ENCODE measurements at regions not wholly inside any gene's neighbourhood (a gene's known extent, or its start where the extent isn't known, plus 50 kb on each side); places are given as distances from the start of the nearest gene placed in this dataset.

DNA sequence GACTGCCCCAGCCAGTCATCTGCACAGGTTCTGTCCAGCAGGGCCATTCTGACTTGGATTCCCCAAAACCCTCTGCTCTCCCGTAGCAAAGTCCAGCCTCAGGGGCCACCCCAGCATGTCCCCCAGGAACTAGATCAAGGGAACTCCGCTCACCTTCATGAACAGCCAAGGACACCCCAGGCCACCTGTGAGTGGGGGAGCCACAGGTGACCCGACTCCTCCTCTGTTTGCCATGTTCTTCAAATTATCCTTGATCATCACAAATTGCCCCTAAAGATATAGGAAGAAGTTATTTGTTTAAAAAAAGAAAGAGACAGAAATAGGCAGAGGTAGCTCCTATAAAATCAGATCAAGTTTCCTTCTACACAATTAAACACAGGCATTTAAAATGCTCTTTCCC lies 475.0 kb downstream of the MATN1 start:
- no peaks in the 10 kb centered on the region for H3K36me3 ChIP-seq (ENCODE audit: insufficient read depth, low read length)
- no peaks in the 10 kb centered on the region for H3K9me3 ChIP-seq (ENCODE audit: low read length)
- H3K9ac ChIP-seq (ENCODE audit: low read length): no peak overlapping the region
- no peak overlapping the region for H3K4me3 ChIP-seq (ENCODE audit: low read depth in 1 of 2, low read length in 2 of 2)
- no peaks in the 10 kb centered on the region for H3K4me1 ChIP-seq (ENCODE audit: insufficient read depth, low read length)
- peaks cover 0 to 10% of the 10 kb centered on the region in 2 donors for H3K27me3 ChIP-seq (ENCODE audit: control insufficient read depth in 1 of 2, insufficient read depth in 2 of 2, low read length in 2 of 2)
- no peak overlapping the region for H3K27ac ChIP-seq (ENCODE audit: low read depth, low read length)

DNA sequence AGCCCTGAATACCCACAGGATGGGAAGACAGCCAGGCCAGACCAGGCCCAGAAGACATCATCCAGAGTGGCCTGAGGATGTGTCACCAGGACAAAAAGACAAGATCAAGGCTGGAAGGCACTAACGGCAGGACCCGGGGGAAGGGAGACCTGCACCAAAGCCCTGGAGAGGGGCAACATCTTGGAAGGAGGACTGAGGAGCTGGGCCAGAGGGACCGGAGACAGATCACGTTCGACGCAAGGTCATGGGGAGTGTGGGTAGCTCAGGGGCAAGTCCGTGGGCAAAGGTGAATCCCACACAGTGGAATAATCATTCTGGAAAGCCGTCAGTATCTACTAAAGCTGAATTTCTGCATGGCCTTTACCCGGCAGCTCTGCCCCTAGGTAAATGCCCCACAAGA lies 478.6 kb downstream of the MATN1 start:
- Histone ChIP-seq H3K4me3 (ENCODE audit: low read depth in 1 of 2, low read length in 2 of 2) (no peak overlapping the region), H3K9ac (ENCODE audit: low read length) (no peak overlapping the region), H3K4me1 (ENCODE audit: insufficient read depth, low read length) (no peaks in the 10 kb centered on the region), H3K27ac (ENCODE audit: low read depth, low read length) (no peak overlapping the region), H3K9me3 (ENCODE audit: low read length) (no peaks in the 10 kb centered on the region), H3K36me3 (ENCODE audit: insufficient read depth, low read length) (no peaks in the 10 kb centered on the region), H3K27me3 (ENCODE audit: control insufficient read depth in 1 of 2, insufficient read depth in 2 of 2, low read length in 2 of 2) (peaks cover 4 to 9% of the 10 kb centered on the region in 2 donors)

DNA sequence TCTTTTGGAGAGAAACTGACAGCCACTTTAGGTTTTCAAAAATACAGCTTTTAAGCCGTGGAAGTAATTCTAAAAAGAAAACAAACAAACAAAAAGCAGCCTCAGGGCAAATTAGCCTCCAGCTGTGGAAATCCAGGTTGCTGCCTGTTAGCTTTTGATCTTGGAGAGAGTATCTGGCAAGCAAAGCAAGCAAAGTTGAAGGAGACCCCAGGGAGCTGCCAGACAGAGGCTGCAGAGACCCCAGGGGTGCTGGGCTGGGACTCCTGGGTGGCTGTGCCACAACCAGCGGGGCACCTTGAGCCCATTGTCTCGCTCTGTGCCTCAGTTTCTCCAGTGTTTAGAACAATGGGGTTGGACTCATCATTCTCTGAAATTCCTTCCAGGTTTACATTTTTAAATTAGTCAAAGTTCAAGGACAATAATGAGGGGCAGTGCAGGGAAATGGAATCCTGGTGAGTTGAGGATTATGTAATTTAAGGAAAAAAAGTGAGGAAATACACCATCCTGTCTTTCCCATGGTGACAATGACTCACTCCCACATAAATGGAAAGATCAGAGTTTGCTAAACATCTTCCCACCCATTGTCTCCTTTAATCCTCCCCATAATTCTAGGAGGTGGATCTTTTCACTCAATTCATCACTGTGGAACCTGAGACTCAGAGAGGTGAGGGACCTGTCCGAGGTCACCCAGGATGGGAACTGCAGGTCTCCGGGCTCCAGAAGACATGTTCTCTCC lies 480.5 kb downstream of the MATN1 start:
- Histone ChIP-seq H3K27ac (ENCODE audit: low read depth, low read length) (no peak overlapping the region), H3K27me3 (ENCODE audit: control insufficient read depth in 1 of 2, insufficient read depth in 2 of 2, low read length in 2 of 2) (peaks cover 4 to 6% of the 10 kb centered on the region in 2 donors), H3K9ac (ENCODE audit: low read length) (no peak overlapping the region), H3K9me3 (ENCODE audit: low read length) (no peaks in the 10 kb centered on the region), H3K4me1 (ENCODE audit: insufficient read depth, low read length) (no peaks in the 10 kb centered on the region), H3K36me3 (ENCODE audit: insufficient read depth, low read length) (no peaks in the 10 kb centered on the region), H3K4me3 (ENCODE audit: low read depth in 1 of 2, low read length in 2 of 2) (no peak overlapping the region)

- Histone ChIP-seq H3K27me3 (ENCODE audit: control insufficient read depth in 1 of 2, insufficient read depth in 2 of 2, low read length in 2 of 2) (peaks cover 4 to 5% of the 10 kb centered on the region in 2 donors), H3K4me1 (ENCODE audit: insufficient read depth, low read length) (no peaks in the 10 kb centered on the region), H3K9ac (ENCODE audit: low read length) (no peak overlapping the region), H3K27ac (ENCODE audit: low read depth, low read length) (no peak overlapping the region), H3K9me3 (ENCODE audit: low read length) (no peaks in the 10 kb centered on the region), H3K4me3 (ENCODE audit: low read depth in 1 of 2, low read length in 2 of 2) (no peak overlapping the region), H3K36me3 (ENCODE audit: insufficient read depth, low read length) (no peaks in the 10 kb centered on the region)
These were observed 481.2 kb downstream of the MATN1 start for GRCh38 chr1:30242168-30242567.

DNA sequence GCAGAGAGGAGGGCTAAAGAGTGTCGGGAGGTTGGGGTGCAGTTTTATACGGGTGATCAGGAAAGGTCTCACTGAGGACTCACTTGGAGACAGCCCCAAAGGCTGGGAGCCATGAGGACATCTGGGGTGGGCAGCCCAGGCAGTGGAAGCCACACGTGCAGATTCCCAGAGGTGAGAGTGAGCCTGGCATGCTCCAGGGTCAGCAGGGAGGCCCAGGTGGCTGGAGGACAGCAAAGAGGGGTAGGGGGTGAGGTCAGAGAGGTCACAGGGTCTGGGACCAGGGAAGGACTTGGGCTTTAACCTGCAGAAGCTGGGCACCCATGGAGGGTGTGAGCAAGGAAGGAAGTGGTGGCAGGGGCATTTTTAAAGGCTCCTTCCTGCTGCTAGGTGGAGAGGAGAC lies 481.7 kb downstream of the MATN1 start:
- peaks cover 4 to 5% of the 10 kb centered on the region in 2 donors for H3K27me3 ChIP-seq (ENCODE audit: control insufficient read depth in 1 of 2, insufficient read depth in 2 of 2, low read length in 2 of 2)

GRCh38 chr1:30234091-30234490 lies 489.3 kb downstream of the MATN1 start:
- Histone ChIP-seq H3K4me3 (ENCODE audit: low read depth in 1 of 2, low read length in 2 of 2) (no peak overlapping the region), H3K9ac (ENCODE audit: low read length) (no peak overlapping the region), H3K4me1 (ENCODE audit: insufficient read depth, low read length) (no peaks in the 10 kb centered on the region), H3K27ac (ENCODE audit: low read depth, low read length) (no peak overlapping the region), H3K27me3 (ENCODE audit: control insufficient read depth in 1 of 2, insufficient read depth in 2 of 2, low read length in 2 of 2) (no peaks in the 10 kb centered on the region), H3K9me3 (ENCODE audit: low read length) (no peaks in the 10 kb centered on the region), H3K36me3 (ENCODE audit: insufficient read depth, low read length) (no peaks in the 10 kb centered on the region)

More for the DNA sequence above, 481.7 kb downstream of the MATN1 start:
- no peak overlapping the region for H3K27ac ChIP-seq (ENCODE audit: low read depth, low read length)
- no peaks in the 10 kb centered on the region for H3K36me3 ChIP-seq (ENCODE audit: insufficient read depth, low read length)
- no peak overlapping the region for H3K4me3 ChIP-seq (ENCODE audit: low read depth in 1 of 2, low read length in 2 of 2)
- H3K9ac ChIP-seq (ENCODE audit: low read length): no peak overlapping the region
- H3K4me1 ChIP-seq (ENCODE audit: insufficient read depth, low read length): no peaks in the 10 kb centered on the region
- H3K9me3 ChIP-seq (ENCODE audit: low read length): no peaks in the 10 kb centered on the region

DNA sequence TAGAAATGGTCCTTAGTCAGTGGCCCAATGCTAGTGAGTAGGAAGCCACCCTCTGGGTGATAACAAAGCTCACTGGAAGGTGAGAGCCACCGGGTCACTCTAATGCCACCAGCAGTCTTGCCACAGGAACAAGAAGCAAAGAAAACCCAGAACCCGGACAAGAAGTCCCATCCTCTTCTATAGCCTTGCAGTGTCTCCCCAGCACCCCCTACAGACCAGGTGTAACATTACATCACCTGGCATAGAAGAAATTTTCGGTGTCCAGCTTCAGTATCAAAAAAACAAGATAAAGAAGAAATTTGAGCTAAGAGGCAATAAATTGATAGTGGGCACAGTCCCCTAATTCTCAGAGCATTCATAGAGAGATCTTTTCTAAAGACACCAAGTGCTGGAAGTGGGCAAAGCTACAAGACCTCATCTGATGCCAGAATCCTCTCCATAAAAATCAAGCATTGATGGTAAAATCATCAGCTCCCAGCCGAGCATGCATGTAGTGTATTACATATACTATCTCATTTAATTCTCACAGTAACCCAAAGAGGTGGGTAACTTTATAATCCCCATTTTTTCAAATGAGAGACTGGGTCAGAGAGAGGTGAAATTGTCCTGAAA lies 491.0 kb downstream of the MATN1 start:
- no peaks in the 10 kb centered on the region for H3K4me1 ChIP-seq (ENCODE audit: insufficient read depth, low read length)
- H3K27ac ChIP-seq (ENCODE audit: low read depth, low read length): no peak overlapping the region
- no peak overlapping the region for H3K4me3 ChIP-seq (ENCODE audit: low read depth in 1 of 2, low read length in 2 of 2)
- H3K9ac ChIP-seq (ENCODE audit: low read length): no peak overlapping the region
- H3K27me3 ChIP-seq (ENCODE audit: control insufficient read depth in 1 of 2, insufficient read depth in 2 of 2, low read length in 2 of 2): no peaks in the 10 kb centered on the region
- H3K9me3 ChIP-seq (ENCODE audit: low read length): no peaks in the 10 kb centered on the region
- H3K36me3 ChIP-seq (ENCODE audit: insufficient read depth, low read length): no peaks in the 10 kb centered on the region

DNA sequence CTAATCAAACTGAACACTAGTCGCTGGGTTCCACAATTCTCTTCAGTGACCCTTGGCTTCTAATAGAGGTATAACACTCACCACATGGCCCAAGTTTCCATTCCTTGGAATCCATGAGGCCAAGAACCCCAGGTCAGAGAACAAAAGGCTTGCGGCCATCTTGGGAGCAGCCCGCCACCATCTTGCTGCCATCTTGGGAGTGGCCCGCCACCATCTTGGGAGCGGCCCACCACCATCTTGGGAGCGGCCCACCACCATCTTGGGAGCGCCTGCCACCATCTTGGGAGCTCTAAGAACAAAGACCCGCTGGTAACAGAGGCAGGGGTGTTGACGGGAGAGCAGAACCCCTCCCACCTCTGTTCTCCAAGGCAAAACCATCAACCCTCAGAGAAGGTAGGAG lies 493.4 kb downstream of the MATN1 start:
- no peaks in the 10 kb centered on the region for H3K4me1 ChIP-seq (ENCODE audit: insufficient read depth, low read length)
- H3K36me3 ChIP-seq (ENCODE audit: insufficient read depth, low read length): no peaks in the 10 kb centered on the region
- no peak overlapping the region for H3K9ac ChIP-seq (ENCODE audit: low read length)
- H3K9me3 ChIP-seq (ENCODE audit: low read length): no peaks in the 10 kb centered on the region
- H3K4me3 ChIP-seq (ENCODE audit: low read depth in 1 of 2, low read length in 2 of 2): no peak overlapping the region
- no peak overlapping the region for H3K27ac ChIP-seq (ENCODE audit: low read depth, low read length)
- no peaks in the 10 kb centered on the region for H3K27me3 ChIP-seq (ENCODE audit: control insufficient read depth in 1 of 2, insufficient read depth in 2 of 2, low read length in 2 of 2)

DNA sequence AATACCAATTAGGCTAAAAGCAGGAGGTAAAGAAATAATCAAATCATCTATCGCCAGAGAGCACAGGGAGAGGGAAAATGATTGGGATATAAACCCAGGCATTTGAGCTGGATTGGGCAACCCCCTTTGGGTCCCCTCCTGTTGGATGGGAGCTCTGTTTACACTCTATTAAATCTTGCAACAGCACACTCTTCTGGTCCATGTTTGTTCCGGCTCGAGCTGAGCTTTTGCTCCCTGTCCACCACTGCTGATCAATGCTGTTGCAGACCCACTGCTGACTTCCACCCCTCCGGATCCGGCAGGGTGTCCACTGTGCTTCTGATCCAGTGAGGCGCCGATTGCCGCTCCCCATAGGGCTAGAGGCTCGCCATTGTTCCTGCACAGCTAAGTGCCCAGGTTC lies 493.8 kb downstream of the MATN1 start:
- Histone ChIP-seq H3K4me3 (ENCODE audit: low read depth in 1 of 2, low read length in 2 of 2) (no peak overlapping the region), H3K27ac (ENCODE audit: low read depth, low read length) (no peak overlapping the region), H3K4me1 (ENCODE audit: insufficient read depth, low read length) (no peaks in the 10 kb centered on the region), H3K27me3 (ENCODE audit: control insufficient read depth in 1 of 2, insufficient read depth in 2 of 2, low read length in 2 of 2) (no peaks in the 10 kb centered on the region), H3K9me3 (ENCODE audit: low read length) (no peaks in the 10 kb centered on the region), H3K9ac (ENCODE audit: low read length) (no peak overlapping the region), H3K36me3 (ENCODE audit: insufficient read depth, low read length) (no peaks in the 10 kb centered on the region)

DNA sequence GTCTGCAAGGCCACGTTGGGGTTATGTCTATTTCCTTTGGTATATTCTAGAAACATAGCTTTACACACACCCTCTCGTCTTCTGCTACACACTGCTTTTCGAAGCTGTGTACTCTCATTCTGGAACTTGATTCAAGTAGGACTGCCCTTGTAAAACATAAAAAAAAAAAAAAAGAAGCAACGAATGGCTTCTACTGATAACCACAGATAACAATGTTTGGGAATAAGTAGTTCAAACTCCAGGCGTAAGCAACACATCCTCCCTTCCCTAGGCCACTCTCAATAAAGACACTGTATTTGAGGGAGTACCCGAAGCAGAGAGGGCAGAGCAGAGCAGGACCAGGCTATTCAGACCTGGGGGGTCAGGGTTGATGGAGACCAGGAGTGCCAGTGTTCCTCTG lies 496.7 kb downstream of the MATN1 start:
- H3K27ac ChIP-seq (ENCODE audit: low read depth, low read length): no peak overlapping the region

GRCh38 chr1:30225357-30225756 lies 498.0 kb downstream of the MATN1 start:
- no peaks in the 10 kb centered on the region for H3K4me1 ChIP-seq (ENCODE audit: insufficient read depth, low read length)
- no peak overlapping the region for H3K9ac ChIP-seq (ENCODE audit: low read length)
- no peaks in the 10 kb centered on the region for H3K27me3 ChIP-seq (ENCODE audit: control insufficient read depth in 1 of 2, insufficient read depth in 2 of 2, low read length in 2 of 2)
- H3K36me3 ChIP-seq (ENCODE audit: insufficient read depth, low read length): no peaks in the 10 kb centered on the region
- H3K4me3 ChIP-seq (ENCODE audit: low read depth in 1 of 2, low read length in 2 of 2): no peak overlapping the region
- no peak overlapping the region for H3K27ac ChIP-seq (ENCODE audit: low read depth, low read length)
- H3K9me3 ChIP-seq (ENCODE audit: low read length): no peaks in the 10 kb centered on the region

More for the DNA sequence above, 496.7 kb downstream of the MATN1 start:
- H3K9me3 ChIP-seq (ENCODE audit: low read length): no peaks in the 10 kb centered on the region
- no peaks in the 10 kb centered on the region for H3K4me1 ChIP-seq (ENCODE audit: insufficient read depth, low read length)
- H3K9ac ChIP-seq (ENCODE audit: low read length): no peak overlapping the region
- H3K27me3 ChIP-seq (ENCODE audit: control insufficient read depth in 1 of 2, insufficient read depth in 2 of 2, low read length in 2 of 2): no peaks in the 10 kb centered on the region
- no peaks in the 10 kb centered on the region for H3K36me3 ChIP-seq (ENCODE audit: insufficient read depth, low read length)
- H3K4me3 ChIP-seq (ENCODE audit: low read depth in 1 of 2, low read length in 2 of 2): no peak overlapping the region

- Histone ChIP-seq H3K36me3 (ENCODE audit: insufficient read depth, low read length) (no peaks in the 10 kb centered on the region), H3K4me3 (ENCODE audit: low read depth in 1 of 2, low read length in 2 of 2) (no peak overlapping the region), H3K9ac (ENCODE audit: low read length) (no peak overlapping the region), H3K27me3 (ENCODE audit: control insufficient read depth in 1 of 2, insufficient read depth in 2 of 2, low read length in 2 of 2) (no peaks in the 10 kb centered on the region), H3K27ac (ENCODE audit: low read depth, low read length) (no peak overlapping the region), H3K4me1 (ENCODE audit: insufficient read depth, low read length) (no peaks in the 10 kb centered on the region), H3K9me3 (ENCODE audit: low read length) (no peaks in the 10 kb centered on the region)
These were observed 503.7 kb downstream of the MATN1 start for GRCh38 chr1:30219675-30220074.

Data from muscle layer of colon (tissue), 2 donors.